T-cell (primary cell): ENCODE measurements at regions not wholly inside any gene's neighbourhood (a gene's known extent, or its start where the extent isn't known, plus 50 kb on each side); places are given as distances from the start of the nearest gene placed in this dataset.

ENCODE experiments used
- ATAC-seq, 4 experiments: fragments of 200-7000 bp in 3 of 4; fragments of 150-1000 bp in 1 of 4; cut with Tn5 transposase; replicated peaks in 1 of 4; 1 replicate in 3 of 4; 2 replicates in 1 of 4; pipeline ENCODE4 v1.10.0; 2021; ENCODE audit warnings: moderate library complexity in 3 of 4, mild to moderate bottlenecking in 2 of 4, moderate number of reproducible peaks in 1 of 4
- CTCF ChIA-PET, 2 donors: fragments of 300-600 bp; sonication (Branson Sonifier 250); formaldehyde crosslinking; loops; one replicate each; lab custom pipeline; 2022; ENCODE audit warnings: antibody characterized with exemption in 2 of 2; lab: Charles Lee
- POLR2A ChIA-PET, 2 donors: fragments of 300-600 bp; sonication (Branson Sonifier 250); formaldehyde crosslinking; loops; one replicate each; lab custom pipeline; 2022; ENCODE audit warnings: antibody characterized with exemption in 2 of 2; lab: Charles Lee
- DNase-seq, 35 experiments: peaks; one replicate each; pipeline versions ENCODE4 v3.0.0 to v3.0.0-alpha.2; 2013 to 2023
- H3K27ac ChIP-seq: one replicate; pipeline ENCODE4 v1.5.1; 2013; ENCODE audit warnings: low read length
- H3K27me3 ChIP-seq, 2 experiments: replicated peaks in 1 of 2; 1 replicate in 1 of 2; 2 replicates in 1 of 2; pipeline versions ENCODE4 v1.6.1 to v1.7.0; 2013; ENCODE audit warnings: low read length in 1 of 2, mixed read lengths in 1 of 2; ENCODE audit not compliant: control insufficient read depth in 2 of 2, insufficient read depth in 2 of 2; ENCODE audit errors: extremely low read depth in 1 of 2
- H3K36me3 ChIP-seq, 2 donors: 1 replicate in 1 of 2; 2 replicates in 1 of 2; pipeline versions ENCODE4 v1.6.1 to v1.7.0; 2013; ENCODE audit warnings: low read length in 1 of 2; ENCODE audit not compliant: control insufficient read depth in 2 of 2, insufficient read depth in 1 of 2; ENCODE audit errors: extremely low read depth in 1 of 2
- H3K4me1 ChIP-seq, 2 experiments: 1 replicate in 1 of 2; 2 replicates in 1 of 2; pipeline versions ENCODE4 v1.6.1 to v1.7.0; 2013; ENCODE audit warnings: low read length in 2 of 2, mixed read lengths in 1 of 2; ENCODE audit not compliant: insufficient read depth in 2 of 2, control insufficient read depth in 1 of 2; ENCODE audit errors: extremely low read depth in 1 of 2
- H3K4me3 ChIP-seq, 2 donors: 1 replicate in 1 of 2; 2 replicates in 1 of 2; pipeline versions ENCODE4 v1.5.1 to v1.7.0; 2013; ENCODE audit warnings: mild to moderate bottlenecking in 2 of 2, low read length in 1 of 2, moderate library complexity in 1 of 2; ENCODE audit not compliant: control insufficient read depth in 1 of 2; ENCODE audit errors: extremely low read depth in 1 of 2
- H3K9me3 ChIP-seq: 2 replicates; pipeline ENCODE4 v1.7.0; 2013
- H3K27ac Mint-ChIP-seq, 2 donors: one replicate each; pipeline ENCODE4 v1.8.0; 2020 to 2021; ENCODE audit warnings: mild to moderate bottlenecking in 2 of 2, mixed read lengths in 2 of 2
- H3K27me3 Mint-ChIP-seq, 2 donors: one replicate each; pipeline ENCODE4 v1.8.0; 2021 to 2022; ENCODE audit warnings: mixed read lengths in 2 of 2
- H3K36me3 Mint-ChIP-seq: one replicate; pipeline ENCODE4 v1.8.0; 2021; ENCODE audit warnings: mixed read lengths
- H3K4me1 Mint-ChIP-seq, 3 donors: one replicate each; pipeline ENCODE4 v1.8.0; 2020 to 2022; ENCODE audit warnings: mixed read lengths in 3 of 3, mild to moderate bottlenecking in 1 of 3
- H3K4me3 Mint-ChIP-seq, 3 donors: one replicate each; pipeline ENCODE4 v1.8.0; 2020 to 2022; ENCODE audit warnings: mild to moderate bottlenecking in 3 of 3, mixed read lengths in 3 of 3, moderate library complexity in 3 of 3
- H3K9me3 Mint-ChIP-seq, 3 donors: one replicate each; pipeline ENCODE4 v1.8.0; 2020 to 2022; ENCODE audit warnings: mixed read lengths in 3 of 3
- WGBS: methylation state at CpG from one replicate; pipeline ENCODE4 v1.1.5; 2013; ENCODE audit warnings: missing lambda C conversion rate; ENCODE audit not compliant: insufficient coverage; 5-methylcytosine and 5-hydroxymethylcytosine counted together

DNA sequence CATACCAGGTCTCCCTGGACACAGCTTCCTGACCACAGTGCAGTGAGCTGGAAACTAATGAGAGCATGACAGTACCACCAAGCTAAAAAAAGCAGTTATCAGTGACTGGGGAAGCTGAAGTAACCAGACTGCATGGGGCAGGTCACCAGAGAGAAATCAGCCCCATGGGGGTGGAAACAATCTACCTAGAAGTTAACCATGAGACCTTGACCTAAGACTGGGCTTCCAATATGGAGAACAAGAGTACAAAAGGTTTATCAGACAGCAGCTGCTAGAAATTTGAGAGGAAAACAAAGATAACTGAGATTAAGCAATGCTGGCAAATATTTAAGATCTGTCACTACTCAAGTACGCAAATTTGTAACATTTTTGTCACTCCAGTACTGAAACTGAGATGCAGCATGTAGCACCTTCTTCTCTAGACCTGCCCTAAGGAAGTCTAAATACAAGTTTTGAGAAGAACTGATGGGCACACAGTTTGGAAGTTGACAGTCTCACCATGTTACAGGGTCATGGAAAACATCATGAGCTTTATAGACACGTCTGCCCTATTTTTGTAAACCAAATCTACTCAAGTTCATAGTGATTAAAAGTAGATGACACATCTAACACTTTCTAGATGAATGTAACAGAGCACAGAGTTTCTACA lies 2641.8 kb upstream of the PCDH20 start:
- WGBS, result 86% methylated on average over 1 of the region's 2 CpGs
- no peaks in the 10 kb centered on the region for H3K9me3 ChIP-seq
- no peak overlapping the region for H3K4me3 Mint-ChIP-seq
- no peak overlapping the region for H3K27ac Mint-ChIP-seq
- H3K4me1 ChIP-seq, result no peaks in the 10 kb centered on the region
- H3K27me3 Mint-ChIP-seq, result no peaks in the 10 kb centered on the region
- ChIA-PET POLR2A (no interaction called here), CTCF (no interaction called here)
- H3K36me3 Mint-ChIP-seq, result no peaks in the 10 kb centered on the region
- H3K9me3 Mint-ChIP-seq, result peaks cover 19 to 46% (median 30%) of the 10 kb centered on the region in 3 donors
- no peak overlapping the region for H3K27ac ChIP-seq
- no peaks in the 10 kb centered on the region for H3K27me3 ChIP-seq
- DNase-seq (no peak), ATAC-seq (no peak)
- H3K4me3 ChIP-seq, result no peak overlapping the region
- H3K36me3 ChIP-seq, result no peaks in the 10 kb centered on the region
- no peaks in the 10 kb centered on the region for H3K4me1 Mint-ChIP-seq

DNA sequence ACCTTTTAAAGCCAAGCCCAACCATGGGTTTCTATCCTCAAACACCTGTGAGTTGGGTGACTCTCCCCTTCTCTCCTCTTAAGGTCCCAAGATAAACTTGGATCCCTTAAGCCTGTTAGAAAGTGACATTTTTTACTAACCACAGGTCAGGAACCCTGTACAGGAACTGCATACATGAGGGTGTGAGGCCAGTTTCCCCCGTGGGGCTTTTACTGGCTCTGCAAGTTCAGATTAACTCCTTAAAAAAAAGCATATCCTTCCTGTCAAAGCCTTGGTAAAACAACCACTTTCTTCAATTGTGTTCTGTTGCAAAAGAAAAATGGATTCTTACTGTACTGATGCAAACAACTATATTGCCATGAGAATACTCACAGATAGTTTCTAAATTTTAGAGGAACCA lies 2638.7 kb upstream of the PCDH20 start:
- no peaks in the 10 kb centered on the region for H3K27me3 Mint-ChIP-seq
- Histone ChIP-seq H3K36me3 (no peaks in the 10 kb centered on the region), H3K27ac (no peak overlapping the region), H3K27me3 (no peaks in the 10 kb centered on the region), H3K9me3 (no peaks in the 10 kb centered on the region), H3K4me1 (no peaks in the 10 kb centered on the region), H3K4me3 (no peak overlapping the region)
- ChIA-PET CTCF (no interaction called here), POLR2A (no interaction called here)
- no peaks in the 10 kb centered on the region for H3K36me3 Mint-ChIP-seq
- ATAC-seq (no peak), DNase-seq (no peak)
- no peak overlapping the region for H3K27ac Mint-ChIP-seq
- peaks cover 16 to 31% (median 21%) of the 10 kb centered on the region in 3 donors for H3K9me3 Mint-ChIP-seq
- WGBS, result no CpG with 5 or more reads among the region's 1 CpG
- no peak overlapping the region for H3K4me3 Mint-ChIP-seq
- H3K4me1 Mint-ChIP-seq, result no peaks in the 10 kb centered on the region

GRCh38 chr13:64052521-64052920 lies 2636.9 kb upstream of the PCDH20 start:
- no CpG with 5 or more reads among the region's 1 CpG for WGBS
- ATAC-seq (no peak), DNase-seq (no peak)
- H3K27ac Mint-ChIP-seq, result no peak overlapping the region
- no peaks in the 10 kb centered on the region for H3K9me3 ChIP-seq
- H3K4me1 ChIP-seq, result no peaks in the 10 kb centered on the region
- H3K4me3 ChIP-seq, result no peak overlapping the region
- no peaks in the 10 kb centered on the region for H3K36me3 Mint-ChIP-seq
- no peaks in the 10 kb centered on the region for H3K27me3 Mint-ChIP-seq
- no peak overlapping the region for H3K4me3 Mint-ChIP-seq
- no peaks in the 10 kb centered on the region for H3K27me3 ChIP-seq
- CTCF ChIA-PET, result no interaction called here
- H3K27ac ChIP-seq, result no peak overlapping the region
- H3K4me1 Mint-ChIP-seq, result no peaks in the 10 kb centered on the region
- H3K9me3 Mint-ChIP-seq, result peaks cover 7 to 22% (median 14%) of the 10 kb centered on the region in 3 donors
- POLR2A ChIA-PET, result no interaction called here
- no peaks in the 10 kb centered on the region for H3K36me3 ChIP-seq

DNA sequence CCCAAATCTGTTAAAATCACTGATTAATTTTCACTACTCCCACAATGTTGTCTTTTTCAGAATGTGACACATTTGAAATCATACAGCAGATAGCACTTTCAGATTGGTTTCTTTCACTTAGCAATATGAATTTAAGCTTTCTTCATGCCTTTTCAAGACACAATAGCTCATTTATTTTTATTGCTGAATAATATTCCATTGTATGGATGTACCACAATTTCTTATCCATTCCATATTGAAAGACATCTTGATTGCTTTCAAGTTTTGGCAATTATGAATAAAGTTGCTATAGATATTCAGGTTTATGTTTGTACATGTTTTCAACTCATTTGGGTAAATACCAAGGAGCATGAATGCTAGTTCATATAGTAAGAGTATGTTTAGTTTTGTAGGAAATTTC lies 2635.6 kb upstream of the PCDH20 start:
- no peaks in the 10 kb centered on the region for H3K4me1 ChIP-seq
- no peak for ATAC-seq
- H3K4me1 Mint-ChIP-seq, result no peaks in the 10 kb centered on the region
- H3K27me3 ChIP-seq, result no peaks in the 10 kb centered on the region
- no peak overlapping the region for H3K27ac ChIP-seq
- no peaks in the 10 kb centered on the region for H3K36me3 ChIP-seq
- no peak overlapping the region for H3K27ac Mint-ChIP-seq
- no peak for DNase-seq
- ChIA-PET CTCF (no interaction called here), POLR2A (no interaction called here)
- H3K36me3 Mint-ChIP-seq, result no peaks in the 10 kb centered on the region
- H3K27me3 Mint-ChIP-seq, result no peaks in the 10 kb centered on the region
- H3K9me3 ChIP-seq, result no peaks in the 10 kb centered on the region
- peaks cover 4 to 24% (median 14%) of the 10 kb centered on the region in 3 donors for H3K9me3 Mint-ChIP-seq
- no peak overlapping the region for H3K4me3 Mint-ChIP-seq
- H3K4me3 ChIP-seq, result no peak overlapping the region

DNA sequence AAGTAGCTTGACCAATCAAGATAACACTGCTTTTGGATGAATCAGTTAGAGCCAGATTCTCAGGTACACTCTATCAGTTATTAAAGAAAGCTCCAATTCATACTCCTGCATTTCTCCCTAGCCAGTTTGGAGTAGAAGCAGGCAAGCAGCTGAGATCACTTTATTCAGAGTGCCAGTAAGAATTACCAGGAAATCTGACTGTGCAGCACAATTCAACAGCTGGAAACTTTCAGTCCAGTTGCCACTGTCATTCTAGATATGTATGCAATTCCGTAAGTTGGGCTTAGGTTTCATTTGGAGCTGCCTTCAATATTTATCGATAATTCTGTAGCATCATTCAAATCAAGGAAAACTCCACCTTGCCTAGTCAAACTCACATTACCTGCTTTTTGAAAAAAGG lies 2625.6 kb upstream of the PCDH20 start:
- Histone ChIP-seq H3K4me1 (no peaks in the 10 kb centered on the region), H3K27ac (no peak overlapping the region), H3K27me3 (no peaks in the 10 kb centered on the region), H3K9me3 (no peaks in the 10 kb centered on the region), H3K4me3 (no peak overlapping the region), H3K36me3 (no peaks in the 10 kb centered on the region)
- WGBS, result 83% methylated on average over 1 of the region's 2 CpGs
- Mint-ChIP-seq H3K27me3 (no peaks in the 10 kb centered on the region), H3K27ac (no peak overlapping the region), H3K9me3 (peaks cover 0 to 12% (median 6%) of the 10 kb centered on the region in 3 donors), H3K36me3 (no peaks in the 10 kb centered on the region), H3K4me3 (no peak overlapping the region), H3K4me1 (no peaks in the 10 kb centered on the region)
- DNase-seq (no peak), ATAC-seq (no peak)
- CTCF ChIA-PET, result no interaction called here
- POLR2A ChIA-PET, result interaction anchor here in 1 of 2 donors (0.6 kb wide), 1 partner anchor 1051 kb away, joined by 4 read pairs; no protein-coding TSS in a partner anchor

- Mint-ChIP-seq H3K27ac (no peak overlapping the region), H3K36me3 (no peaks in the 10 kb centered on the region), H3K27me3 (no peaks in the 10 kb centered on the region), H3K4me1 (no peaks in the 10 kb centered on the region), H3K9me3 (peaks cover 0 to 14% (median 0%) of the 10 kb centered on the region in 3 donors), H3K4me3 (no peak overlapping the region)
- Histone ChIP-seq H3K9me3 (no peaks in the 10 kb centered on the region), H3K4me3 (no peak overlapping the region), H3K27me3 (no peaks in the 10 kb centered on the region), H3K4me1 (no peaks in the 10 kb centered on the region), H3K27ac (no peak overlapping the region), H3K36me3 (no peaks in the 10 kb centered on the region)
- ChIA-PET CTCF (no interaction called here), POLR2A (no interaction called here)
- ATAC-seq, result no peak
- no CpG with 5 or more reads among the region's 1 CpG for WGBS
- no peak for DNase-seq
Observed at GRCh38 chr13:64033921-64034320, 2618.3 kb upstream of the PCDH20 start.
